IPS-18c (cell line): ENCODE measurements at regions not wholly inside any gene's neighbourhood (a gene's known extent, or its start where the extent isn't known, plus 50 kb on each side); places are given as distances from the start of the nearest gene placed in this dataset.

Experiments used
- H3K4me3 ChIP-seq: 2 replicates; pipeline ENCODE4 v1.7.0; 2013; ENCODE audit warnings: low read depth, mild to moderate bottlenecking, low read length, moderate library complexity; ENCODE audit not compliant: insufficient read depth
- H3K9me3 ChIP-seq: one replicate; pipeline ENCODE4 v1.6.1; 2013; ENCODE audit warnings: mild to moderate bottlenecking, low read length, moderate library complexity; ENCODE audit not compliant: control insufficient read depth, insufficient read depth

GRCh38 chr17:14508156-14508555 lies 207.3 kb downstream of the HS3ST3B1 start:
- Histone ChIP-seq H3K4me3 (no peak overlapping the region), H3K9me3 (no peaks in the 10 kb centered on the region)

GRCh38 chr17:14506364-14506763 lies 205.5 kb downstream of the HS3ST3B1 start:
- no peaks in the 10 kb centered on the region for H3K9me3 ChIP-seq
- H3K4me3 ChIP-seq = no peak overlapping the region

GRCh38 chr17:14505606-14506005 lies 204.7 kb downstream of the HS3ST3B1 start:
- Histone ChIP-seq H3K4me3 (no peak overlapping the region), H3K9me3 (no peaks in the 10 kb centered on the region)

- H3K9me3 ChIP-seq = no peaks in the 10 kb centered on the region
- no peak overlapping the region for H3K4me3 ChIP-seq
Observed at GRCh38 chr17:14499976-14500375, 199.1 kb downstream of the HS3ST3B1 start.

GRCh38 chr17:14498812-14499211 lies 197.9 kb downstream of the HS3ST3B1 start:
- Histone ChIP-seq H3K9me3 (no peaks in the 10 kb centered on the region), H3K4me3 (no peak overlapping the region)

GRCh38 chr17:14494161-14494560 lies 193.3 kb downstream of the HS3ST3B1 start:
- H3K4me3 ChIP-seq = no peak overlapping the region
- no peaks in the 10 kb centered on the region for H3K9me3 ChIP-seq

- no peak overlapping the region for H3K4me3 ChIP-seq
- no peaks in the 10 kb centered on the region for H3K9me3 ChIP-seq
Observed at GRCh38 chr17:14489986-14490385, 189.1 kb downstream of the HS3ST3B1 start.

GRCh38 chr17:14488958-14489550 lies 188.2 kb downstream of the HS3ST3B1 start:
- Histone ChIP-seq H3K9me3 (no peaks in the 10 kb centered on the region), H3K4me3 (no peak overlapping the region)

GRCh38 chr17:14487068-14487467 lies 186.2 kb downstream of the HS3ST3B1 start:
- no peaks in the 10 kb centered on the region for H3K9me3 ChIP-seq

GRCh38 chr17:14482715-14483114 lies 181.8 kb downstream of the HS3ST3B1 start:
- Histone ChIP-seq H3K4me3 (no peak overlapping the region), H3K9me3 (no peaks in the 10 kb centered on the region)

More at GRCh38 chr17:14487068-14487467, 186.2 kb downstream of the HS3ST3B1 start:
- H3K4me3 ChIP-seq = no peak overlapping the region

GRCh38 chr17:14481664-14482063 lies 180.8 kb downstream of the HS3ST3B1 start:
- H3K9me3 ChIP-seq = no peaks in the 10 kb centered on the region
- no peak overlapping the region for H3K4me3 ChIP-seq

- H3K4me3 ChIP-seq = no peak overlapping the region
- no peaks in the 10 kb centered on the region for H3K9me3 ChIP-seq
Observed at GRCh38 chr17:14474591-14474990, 173.7 kb downstream of the HS3ST3B1 start.

- Histone ChIP-seq H3K4me3 (no peak overlapping the region), H3K9me3 (no peaks in the 10 kb centered on the region)
Observed at GRCh38 chr17:14471052-14471451, 170.2 kb downstream of the HS3ST3B1 start.

GRCh38 chr17:14470417-14470816 lies 169.5 kb downstream of the HS3ST3B1 start:
- no peak overlapping the region for H3K4me3 ChIP-seq

GRCh38 chr17:14469971-14470370 lies 169.1 kb downstream of the HS3ST3B1 start:
- Histone ChIP-seq H3K9me3 (no peaks in the 10 kb centered on the region), H3K4me3 (no peak overlapping the region)

More at GRCh38 chr17:14470417-14470816, 169.5 kb downstream of the HS3ST3B1 start:
- H3K9me3 ChIP-seq = no peaks in the 10 kb centered on the region

- Histone ChIP-seq H3K4me3 (no peak overlapping the region), H3K9me3 (no peaks in the 10 kb centered on the region)
Observed at GRCh38 chr17:14468858-14469257, 168.0 kb downstream of the HS3ST3B1 start.

GRCh38 chr17:14461227-14461548 lies 160.3 kb downstream of the HS3ST3B1 start:
- no peak overlapping the region for H3K4me3 ChIP-seq
- H3K9me3 ChIP-seq = no peaks in the 10 kb centered on the region

GRCh38 chr17:14460516-14461226 lies 159.8 kb downstream of the HS3ST3B1 start:
- no peaks in the 10 kb centered on the region for H3K9me3 ChIP-seq
- no peak overlapping the region for H3K4me3 ChIP-seq

- H3K9me3 ChIP-seq = no peaks in the 10 kb centered on the region
- H3K4me3 ChIP-seq = no peak overlapping the region
Observed at GRCh38 chr17:14459955-14460354, 159.1 kb downstream of the HS3ST3B1 start.
